Right atrium auricular region (tissue), 2 donors: ENCODE measurements at regions not wholly inside any gene's neighbourhood (a gene's known extent, or its start where the extent isn't known, plus 50 kb on each side); places are given as distances from the start of the nearest gene placed in this dataset.

ENCODE experiments used
- DNase-seq: peaks from one replicate; pipeline ENCODE4 v3.0.0-alpha.2; 2019; ENCODE audit warnings: low spot score
- H3K27ac ChIP-seq, 2 donors: fragments of 200-600 bp; sonication (generic); 1 replicate in 1 of 2; 2 replicates in 1 of 2; pipeline ENCODE4 v1.5.1; 2016 to 2019
- H3K27me3 ChIP-seq, 2 donors: fragments of 200-600 bp; sonication (generic); one replicate each; pipeline versions ENCODE4 v1.5.1 to v1.6.0; 2017 to 2019
- H3K36me3 ChIP-seq: fragments of 200-600 bp; sonication (generic); one replicate; pipeline ENCODE4 v1.5.1; 2016
- H3K4me1 ChIP-seq, 2 donors: fragments of 200-600 bp; sonication (generic); one replicate each; pipeline versions ENCODE4 v1.5.1 to v1.6.0; 2017 to 2019
- H3K4me3 ChIP-seq, 2 donors: fragments of 200-600 bp; sonication (generic); 1 replicate in 1 of 2; 2 replicates in 1 of 2; pipeline ENCODE4 v1.5.1; 2017 to 2019; ENCODE audit warnings: mild to moderate bottlenecking in 1 of 2, moderate library complexity in 1 of 2
- H3K9me3 ChIP-seq, 2 donors: fragments of 200-600 bp; sonication (generic); one replicate each; pipeline ENCODE4 v1.5.1; 2019
- CTCF ChIP-seq, 2 donors: fragments of 200-600 bp; sonication (generic); IDR thresholded peaks; one replicate each; pipeline ENCODE4 v1.5.1; 2019; ENCODE audit warnings: antibody characterized with exemption in 2 of 2

GRCh38 chr10:78690354-78691111 is 378.2 kb upstream of the ZMIZ1 start:
- H3K4me3 ChIP-seq = no peak overlapping the region
- DNase-seq = peak; percentile 59

DNA sequence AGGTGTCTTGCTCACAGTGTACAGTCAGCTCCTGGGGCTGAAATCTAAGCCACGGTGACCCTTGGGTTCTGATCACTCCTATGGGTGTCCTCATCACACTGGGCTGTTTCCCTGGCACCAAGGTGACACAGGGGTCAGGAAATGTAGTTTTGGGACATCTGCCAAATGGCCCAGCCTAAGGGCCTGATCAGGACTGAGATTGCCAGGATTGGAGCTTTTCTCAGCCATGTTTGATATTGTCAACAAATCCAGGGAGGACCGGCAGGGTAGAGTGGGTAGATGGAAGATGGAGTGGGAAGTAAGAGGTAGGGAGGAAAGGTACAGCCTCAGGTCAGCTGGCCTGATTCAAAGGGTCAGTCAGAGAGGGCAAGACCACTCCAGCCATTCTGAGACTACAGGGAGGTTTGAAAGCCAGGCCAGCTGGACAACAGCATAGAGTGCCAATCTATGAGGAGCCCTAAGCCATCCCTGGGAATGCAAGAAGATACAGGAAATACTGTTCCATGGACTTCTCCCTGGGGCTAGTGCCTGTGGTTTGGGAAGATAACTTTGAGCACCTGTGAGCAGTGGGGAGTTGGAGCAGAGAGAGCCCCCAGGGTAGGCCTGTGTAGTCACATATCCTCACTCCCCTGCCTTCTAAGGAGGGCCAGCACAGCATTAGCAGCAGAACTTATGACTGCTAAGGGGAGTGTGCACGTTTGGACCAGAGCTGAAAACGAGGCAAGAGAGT is 377.3 kb upstream of the ZMIZ1 start:
- H3K27ac ChIP-seq = no peak overlapping the region

More at GRCh38 chr10:78690354-78691111, 378.2 kb upstream of the ZMIZ1 start:
- Histone ChIP-seq H3K4me1 (peaks cover 0 to 14% of the 10 kb centered on the region in 2 donors), H3K27me3 (no peaks in the 10 kb centered on the region), H3K27ac (no peak overlapping the region), H3K36me3 (no peaks in the 10 kb centered on the region), H3K9me3 (no peaks in the 10 kb centered on the region)
- TF ChIP-seq CTCF (IDR thresholded peaks at IDR 0.05) = no peak

DNA sequence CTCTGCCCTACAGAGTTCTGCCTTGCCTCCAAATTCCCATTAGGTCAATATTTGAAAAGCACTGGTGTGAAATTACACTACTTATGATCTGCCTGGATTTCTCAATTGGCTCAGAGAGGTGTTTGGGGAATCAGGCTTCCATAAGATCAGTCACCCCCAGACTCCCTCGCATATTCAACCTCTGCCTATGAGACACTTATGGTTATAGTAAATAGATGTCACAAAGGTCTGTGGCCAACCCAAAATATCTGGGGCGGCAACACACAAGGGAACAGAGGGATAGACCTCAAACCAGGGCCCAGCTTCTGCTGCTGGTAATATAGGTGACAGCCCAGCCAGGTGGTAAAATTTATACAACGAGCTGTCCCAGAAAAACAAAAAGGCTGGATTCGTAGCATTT is 376.7 kb upstream of the ZMIZ1 start:
- H3K36me3 ChIP-seq = no peaks in the 10 kb centered on the region
- DNase-seq = no peak
- no peak overlapping the region for H3K4me3 ChIP-seq
- no peak overlapping the region for H3K27ac ChIP-seq
- no peaks in the 10 kb centered on the region for H3K9me3 ChIP-seq
- no peak for TF ChIP-seq CTCF (IDR thresholded peaks at IDR 0.05)
- peaks cover 0 to 14% of the 10 kb centered on the region in 2 donors for H3K4me1 ChIP-seq
- no peaks in the 10 kb centered on the region for H3K27me3 ChIP-seq

More for the DNA sequence above, 377.3 kb upstream of the ZMIZ1 start:
- no peak for TF ChIP-seq CTCF (IDR thresholded peaks at IDR 0.05)
- DNase-seq = peak; percentile 52
- Histone ChIP-seq H3K27me3 (no peaks in the 10 kb centered on the region), H3K9me3 (no peaks in the 10 kb centered on the region), H3K4me1 (peaks cover 0 to 14% of the 10 kb centered on the region in 2 donors), H3K4me3 (no peak overlapping the region), H3K36me3 (no peaks in the 10 kb centered on the region)

GRCh38 chr10:78695846-78696245 is 372.9 kb upstream of the ZMIZ1 start:
- TF ChIP-seq CTCF (IDR thresholded peaks at IDR 0.05) = no peak
- H3K27ac ChIP-seq = no peak overlapping the region
- peaks cover 0 to 6% of the 10 kb centered on the region in 2 donors for H3K4me1 ChIP-seq
- no peak overlapping the region for H3K4me3 ChIP-seq
- H3K9me3 ChIP-seq = no peaks in the 10 kb centered on the region
- no peaks in the 10 kb centered on the region for H3K36me3 ChIP-seq
- no peaks in the 10 kb centered on the region for H3K27me3 ChIP-seq
- peak; percentile 47 for DNase-seq

DNA sequence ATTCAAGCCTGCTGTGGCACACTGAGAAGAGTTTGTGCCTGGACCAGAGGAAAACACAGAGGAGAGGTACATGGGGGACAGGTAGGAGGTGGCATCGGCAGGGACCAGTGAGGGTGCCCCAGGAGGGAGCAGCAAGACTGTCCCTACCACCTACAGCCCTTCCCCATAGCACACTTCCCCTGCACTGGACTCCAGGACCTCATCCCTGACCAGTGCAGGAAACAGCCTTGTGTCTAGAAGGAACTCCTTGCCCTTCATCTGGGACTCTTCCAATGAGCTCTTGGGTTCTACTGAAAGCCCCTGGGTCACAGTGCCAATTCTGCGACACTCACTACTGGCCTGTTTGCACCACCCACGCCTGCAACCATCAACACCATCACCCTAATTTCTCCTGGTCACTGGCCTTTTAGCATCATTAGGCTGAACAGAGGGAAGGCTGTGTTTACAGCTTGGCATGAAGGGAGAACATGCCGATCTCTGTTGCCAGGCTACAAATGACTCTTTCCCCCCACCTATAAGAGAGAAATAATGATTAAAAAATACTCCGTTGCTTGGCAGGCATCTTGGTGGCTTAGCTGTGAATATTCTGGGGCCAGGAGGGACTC is 371.9 kb upstream of the ZMIZ1 start:
- Histone ChIP-seq H3K4me3 (no peak overlapping the region), H3K4me1 (peaks cover 0 to 6% of the 10 kb centered on the region in 2 donors), H3K36me3 (no peaks in the 10 kb centered on the region), H3K27me3 (no peaks in the 10 kb centered on the region), H3K27ac (no peak overlapping the region), H3K9me3 (no peaks in the 10 kb centered on the region)
- no peak for DNase-seq
- no peak for TF ChIP-seq CTCF (IDR thresholded peaks at IDR 0.05)
